HCT116 (cell line): ENCODE measurements at regions not wholly inside any gene's neighbourhood (a gene's known extent, or its start where the extent isn't known, plus 50 kb on each side); places are given as distances from the start of the nearest gene placed in this dataset.

Experiments used
- ATAC-seq: fragments of 200-7000 bp; cut with Tn5 transposase; 2 replicates; pipeline ENCODE4 v1.9.1; 2020; ENCODE audit warnings: mild to moderate bottlenecking, moderate library complexity
- BruUV-seq: library from RNA; stranded (reverse); fragments of 400-500 nt; replicated peaks from 2 replicates; lab custom pipeline; 2021; lab: Mats Ljungman, UMichigan
- CTCF ChIA-PET: fragments of 300-600 bp; sonication (Branson Sonifier 250); formaldehyde crosslinking; loops from one replicate; lab custom pipeline; 2021; ENCODE audit warnings: antibody characterized with exemption; lab: Charles Lee
- POLR2A ChIA-PET: fragments of 300-600, 350-600 bp; sonication (Branson Sonifier 250); formaldehyde crosslinking; loops from one replicate; lab custom pipeline; 2021; ENCODE audit warnings: antibody characterized with exemption; lab: Charles Lee
- RAD21 ChIA-PET, 2 experiments: fragments of 300-600 bp; sonication (Branson Sonifier 250); formaldehyde crosslinking; loops; one replicate each; lab custom pipeline; 2023; ENCODE audit warnings: low total read pairs in 2 of 2; ENCODE audit not compliant: uncharacterized antibody in 2 of 2, unreplicated experiment in 2 of 2, low non-redundant PET in 1 of 2; lab: Charles Lee
- DNase-seq: peaks from one replicate; pipeline ENCODE4 v3.0.0-alpha.2; 2010; ENCODE audit warnings: low read depth, low spot score
- H2AFZ ChIP-seq: fragments of 200-600 bp; shearing (Covaris generic), sonication (generic); 2 replicates; pipeline ENCODE4 v1.6.1; 2017; ENCODE audit warnings: low read depth, mixed run types, mixed read lengths, antibody characterized with exemption, low read length; ENCODE audit not compliant: poor library complexity, severe bottlenecking
- H3K27ac ChIP-seq: 2 replicates; pipeline ENCODE4 v1.5.1; 2012; ENCODE audit warnings: low read depth, low read length
- H3K27me3 ChIP-seq: fragments of 200-600 bp; sonication (generic); 2 replicates; pipeline ENCODE4 v1.6.1; 2016; ENCODE audit warnings: mixed run types, low read length, mixed read lengths; ENCODE audit not compliant: insufficient read depth
- H3K36me3 ChIP-seq, 2 experiments: fragments of 200-500 bp in 1 of 2; fragments of 200-600 bp in 1 of 2; sonication (Bioruptor generic) in 1 of 2; sonication (generic) in 1 of 2; 2 replicates each; pipeline versions ENCODE4 v1.5.1 to v1.6.1; 2014 to 2016; ENCODE audit warnings: low read length in 2 of 2, inconsistent platforms in 1 of 2, mixed read lengths in 1 of 2, mixed run types in 1 of 2; ENCODE audit not compliant: insufficient read depth in 2 of 2, control insufficient read depth in 1 of 2
- H3K4me1 ChIP-seq, 2 experiments: fragments of 200-600 bp in 1 of 2; sonication (generic) in 1 of 2; 2 replicates each; pipeline versions ENCODE4 v1.5.1 to v1.6.1; 2012 to 2017; ENCODE audit warnings: low read length in 2 of 2, inconsistent platforms in 1 of 2, mild to moderate bottlenecking in 1 of 2, mixed read lengths in 1 of 2, mixed run types in 1 of 2, moderate library complexity in 1 of 2; ENCODE audit not compliant: insufficient read depth in 2 of 2, control insufficient read depth in 1 of 2
- H3K4me2 ChIP-seq: fragments of 200-600 bp; sonication (generic); 2 replicates; pipeline ENCODE4 v1.6.1; 2017; ENCODE audit warnings: mixed run types, low read length, mixed read lengths
- H3K4me3 ChIP-seq, 2 experiments: fragments of 200-600 bp in 1 of 2; sonication (generic) in 1 of 2; replicated peaks in 1 of 2; 2 replicates each; pipeline ENCODE4 v1.5.1; 2011 to 2016; ENCODE audit warnings: low read length in 2 of 2, control low read depth in 1 of 2, low read depth in 1 of 2, mild to moderate bottlenecking in 1 of 2, mixed read lengths in 1 of 2, mixed run types in 1 of 2
- H3K79me2 ChIP-seq: fragments of 200-600 bp; sonication (generic); 2 replicates; pipeline ENCODE4 v1.6.1; 2017; ENCODE audit warnings: mild to moderate bottlenecking, mixed run types, low read length, moderate library complexity, mixed read lengths; ENCODE audit not compliant: insufficient read depth
- H3K9ac ChIP-seq: fragments of 200-600 bp; sonication (generic); 2 replicates; pipeline ENCODE4 v1.6.1; 2016; ENCODE audit warnings: low read length, mixed read lengths
- H3K9me2 ChIP-seq: fragments of 200-600 bp; sonication (generic), shearing (Covaris generic); 2 replicates; pipeline ENCODE4 v1.6.1; 2017; ENCODE audit warnings: mixed run types, mild to moderate bottlenecking, moderate library complexity; ENCODE audit not compliant: insufficient read depth
- H3K9me3 ChIP-seq, 2 experiments: fragments of 200-500 bp in 1 of 2; fragments of 200-600 bp in 1 of 2; sonication (Bioruptor generic) in 1 of 2; sonication (generic) in 1 of 2; 2 replicates each; pipeline ENCODE4 v1.6.1; 2014 to 2017; ENCODE audit warnings: low read length in 2 of 2, mixed read lengths in 2 of 2, inconsistent platforms in 1 of 2, low read depth in 1 of 2, mild to moderate bottlenecking in 1 of 2, mixed run types in 1 of 2, moderate library complexity in 1 of 2; ENCODE audit not compliant: control insufficient read depth in 1 of 2, insufficient read depth in 1 of 2
- H4K20me1 ChIP-seq: fragments of 200-600 bp; sonication (generic), shearing (Covaris generic); 2 replicates; pipeline ENCODE4 v1.6.1; 2017; ENCODE audit warnings: mixed run types, mild to moderate bottlenecking, moderate library complexity; ENCODE audit not compliant: insufficient read depth
- CBX3 ChIP-seq: IDR thresholded peaks from 2 replicates; pipeline ENCODE4 v1.6.1; 2012; ENCODE audit warnings: low read depth
- CEBPB ChIP-seq: IDR thresholded peaks from 2 replicates; pipeline ENCODE4 v1.6.1; 2012; ENCODE audit warnings: low read depth
- EGR1 ChIP-seq: IDR thresholded peaks from 2 replicates; pipeline ENCODE4 v1.6.1; 2012; ENCODE audit warnings: low read depth
- ELF1 ChIP-seq: IDR thresholded peaks from 2 replicates; pipeline ENCODE4 v1.6.1; 2012; ENCODE audit warnings: low read depth, borderline replicate concordance
- EZH2phosphoT487 ChIP-seq: fragments of 200-600 bp; IDR thresholded peaks from 2 replicates; pipeline ENCODE4 v1.6.1; 2018; ENCODE audit warnings: antibody characterized with exemption, borderline replicate concordance
- FOSL1 ChIP-seq: IDR thresholded peaks from 2 replicates; pipeline ENCODE4 v1.6.1; 2012; ENCODE audit warnings: low read depth
- JUND ChIP-seq: IDR thresholded peaks from 2 replicates; pipeline ENCODE4 v1.6.1; 2012
- POLR2A ChIP-seq: IDR thresholded peaks from 2 replicates; pipeline ENCODE4 v1.7.0; 2011; ENCODE audit warnings: borderline replicate concordance; ENCODE audit not compliant: insufficient read depth, insufficient read length; ENCODE audit errors: extremely low read depth
- POLR2AphosphoS5 ChIP-seq: IDR thresholded peaks from 2 replicates; pipeline ENCODE4 v1.6.1; 2011; ENCODE audit warnings: mild to moderate bottlenecking, low read depth, low read length, moderate library complexity
- RAD21 ChIP-seq: IDR thresholded peaks from 2 replicates; pipeline ENCODE4 v1.6.1; 2012; ENCODE audit warnings: low read depth, mild to moderate bottlenecking
- SIN3A ChIP-seq: IDR thresholded peaks from 2 replicates; pipeline ENCODE4 v1.6.1; 2012; ENCODE audit warnings: low read depth
- TCF7L2 ChIP-seq: IDR thresholded peaks from 2 replicates; pipeline ENCODE4 v1.7.0; 2011; ENCODE audit warnings: borderline replicate concordance, inconsistent platforms; ENCODE audit not compliant: insufficient read depth, insufficient read length; ENCODE audit errors: extremely low read depth
- ZFX ChIP-seq: fragments of 450-650 bp; IDR thresholded peaks from 2 replicates; pipeline ENCODE4 v1.6.1; 2017
- ZNF274 ChIP-seq: fragments of 200-500 bp; sonication (Bioruptor generic); IDR thresholded peaks from 2 replicates; pipeline ENCODE4 v1.6.1; 2014; ENCODE audit warnings: mild to moderate bottlenecking, low read depth, low read length, inconsistent platforms
- intact Hi-C: fragments of 100-400 bp; cut with micrococcal nuclease; formaldehyde crosslinking; loops from 2 replicates; pipeline ENCODE4 v1.10.0; 2022
- TF ChIP-seq, protein P1 (sequence below): IDR thresholded peaks from 2 replicates; pipeline ENCODE4 v1.6.1; 2011; ENCODE audit warnings: mild to moderate bottlenecking, low read length, moderate library complexity; ENCODE audit not compliant: insufficient replicate concordance; ENCODE audit errors: extremely low read depth
- TF ChIP-seq, protein P2 (sequence below), 3 experiments: fragments of 200-600 bp in 1 of 3; sonication (generic) in 1 of 3; IDR thresholded peaks in 2 of 3; conservative IDR thresholded peaks in 1 of 3; 2 replicates each; pipeline ENCODE4 v1.5.1; 2012 to 2017; ENCODE audit warnings: low read depth in 2 of 3, low read length in 2 of 3, antibody characterized with exemption in 1 of 3, borderline replicate concordance in 1 of 3, control low read depth in 1 of 3, mild to moderate bottlenecking in 1 of 3, mixed read lengths in 1 of 3, mixed run types in 1 of 3, moderate library complexity in 1 of 3; ENCODE audit not compliant: insufficient read depth in 1 of 3
- TF ChIP-seq, protein P3 (sequence below): IDR thresholded peaks from 2 replicates; pipeline ENCODE4 v1.6.1; 2012; ENCODE audit warnings: low read depth
- TF ChIP-seq, protein P4 (sequence below): IDR thresholded peaks from 2 replicates; pipeline ENCODE4 v1.6.1; 2012
- TF ChIP-seq, protein P5 (sequence below): IDR thresholded peaks from 2 replicates; pipeline ENCODE4 v1.6.1; 2012

DNA sequence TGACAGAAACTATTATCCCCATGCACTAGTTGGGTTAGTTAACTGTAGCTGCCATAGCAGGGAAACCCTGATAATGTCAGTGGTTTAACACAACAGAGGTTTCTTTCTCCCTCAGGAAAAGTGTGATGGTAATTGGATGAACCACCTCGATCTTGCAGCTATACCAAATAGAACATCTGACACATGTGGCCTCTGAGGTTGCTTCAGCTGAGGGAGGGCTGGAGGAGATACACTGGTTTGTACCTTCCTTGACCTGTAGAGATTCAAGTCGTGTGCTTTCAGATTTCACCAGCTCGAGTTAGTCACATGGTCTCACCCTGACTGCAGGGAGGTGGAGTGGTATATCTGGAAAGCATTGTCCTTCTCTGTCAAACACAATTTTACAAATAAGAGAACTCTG, 147.2 kb upstream of the SFRP2 start:
- POLR2A ChIA-PET: no interaction called here
- TF ChIP-seq SIN3A (no peak), EZH2phosphoT487 (no peak), ZNF274 (no peak), FOSL1 (no peak), EGR1 (no peak), RAD21 (no peak), CBX3 (no peak), JUND (no peak), ELF1 (no peak), ZFX (no peak), TCF7L2 (no peak), POLR2AphosphoS5 (no peak), POLR2A (no peak), CEBPB (no peak)
- TF ChIP-seq, protein P1, sequence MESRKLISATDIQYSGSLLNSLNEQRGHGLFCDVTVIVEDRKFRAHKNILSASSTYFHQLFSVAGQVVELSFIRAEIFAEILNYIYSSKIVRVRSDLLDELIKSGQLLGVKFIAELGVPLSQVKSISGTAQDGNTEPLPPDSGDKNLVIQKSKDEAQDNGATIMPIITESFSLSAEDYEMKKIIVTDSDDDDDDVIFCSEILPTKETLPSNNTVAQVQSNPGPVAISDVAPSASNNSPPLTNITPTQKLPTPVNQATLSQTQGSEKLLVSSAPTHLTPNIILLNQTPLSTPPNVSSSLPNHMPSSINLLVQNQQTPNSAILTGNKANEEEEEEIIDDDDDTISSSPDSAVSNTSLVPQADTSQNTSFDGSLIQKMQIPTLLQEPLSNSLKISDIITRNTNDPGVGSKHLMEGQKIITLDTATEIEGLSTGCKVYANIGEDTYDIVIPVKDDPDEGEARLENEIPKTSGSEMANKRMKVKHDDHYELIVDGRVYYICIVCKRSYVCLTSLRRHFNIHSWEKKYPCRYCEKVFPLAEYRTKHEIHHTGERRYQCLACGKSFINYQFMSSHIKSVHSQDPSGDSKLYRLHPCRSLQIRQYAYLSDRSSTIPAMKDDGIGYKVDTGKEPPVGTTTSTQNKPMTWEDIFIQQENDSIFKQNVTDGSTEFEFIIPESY: no peak
- TF ChIP-seq, protein P2, sequence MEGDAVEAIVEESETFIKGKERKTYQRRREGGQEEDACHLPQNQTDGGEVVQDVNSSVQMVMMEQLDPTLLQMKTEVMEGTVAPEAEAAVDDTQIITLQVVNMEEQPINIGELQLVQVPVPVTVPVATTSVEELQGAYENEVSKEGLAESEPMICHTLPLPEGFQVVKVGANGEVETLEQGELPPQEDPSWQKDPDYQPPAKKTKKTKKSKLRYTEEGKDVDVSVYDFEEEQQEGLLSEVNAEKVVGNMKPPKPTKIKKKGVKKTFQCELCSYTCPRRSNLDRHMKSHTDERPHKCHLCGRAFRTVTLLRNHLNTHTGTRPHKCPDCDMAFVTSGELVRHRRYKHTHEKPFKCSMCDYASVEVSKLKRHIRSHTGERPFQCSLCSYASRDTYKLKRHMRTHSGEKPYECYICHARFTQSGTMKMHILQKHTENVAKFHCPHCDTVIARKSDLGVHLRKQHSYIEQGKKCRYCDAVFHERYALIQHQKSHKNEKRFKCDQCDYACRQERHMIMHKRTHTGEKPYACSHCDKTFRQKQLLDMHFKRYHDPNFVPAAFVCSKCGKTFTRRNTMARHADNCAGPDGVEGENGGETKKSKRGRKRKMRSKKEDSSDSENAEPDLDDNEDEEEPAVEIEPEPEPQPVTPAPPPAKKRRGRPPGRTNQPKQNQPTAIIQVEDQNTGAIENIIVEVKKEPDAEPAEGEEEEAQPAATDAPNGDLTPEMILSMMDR (IDR thresholded peaks at IDR 0.05 in 2 of 3, conservative IDR thresholded peaks at IDR 0.05 in 1 of 3; ENCODE audit: borderline replicate concordance in 1 of 3, insufficient read depth in 1 of 3, low read depth in 2 of 3, low read length in 2 of 3): no peak
- TF ChIP-seq, protein P3, sequence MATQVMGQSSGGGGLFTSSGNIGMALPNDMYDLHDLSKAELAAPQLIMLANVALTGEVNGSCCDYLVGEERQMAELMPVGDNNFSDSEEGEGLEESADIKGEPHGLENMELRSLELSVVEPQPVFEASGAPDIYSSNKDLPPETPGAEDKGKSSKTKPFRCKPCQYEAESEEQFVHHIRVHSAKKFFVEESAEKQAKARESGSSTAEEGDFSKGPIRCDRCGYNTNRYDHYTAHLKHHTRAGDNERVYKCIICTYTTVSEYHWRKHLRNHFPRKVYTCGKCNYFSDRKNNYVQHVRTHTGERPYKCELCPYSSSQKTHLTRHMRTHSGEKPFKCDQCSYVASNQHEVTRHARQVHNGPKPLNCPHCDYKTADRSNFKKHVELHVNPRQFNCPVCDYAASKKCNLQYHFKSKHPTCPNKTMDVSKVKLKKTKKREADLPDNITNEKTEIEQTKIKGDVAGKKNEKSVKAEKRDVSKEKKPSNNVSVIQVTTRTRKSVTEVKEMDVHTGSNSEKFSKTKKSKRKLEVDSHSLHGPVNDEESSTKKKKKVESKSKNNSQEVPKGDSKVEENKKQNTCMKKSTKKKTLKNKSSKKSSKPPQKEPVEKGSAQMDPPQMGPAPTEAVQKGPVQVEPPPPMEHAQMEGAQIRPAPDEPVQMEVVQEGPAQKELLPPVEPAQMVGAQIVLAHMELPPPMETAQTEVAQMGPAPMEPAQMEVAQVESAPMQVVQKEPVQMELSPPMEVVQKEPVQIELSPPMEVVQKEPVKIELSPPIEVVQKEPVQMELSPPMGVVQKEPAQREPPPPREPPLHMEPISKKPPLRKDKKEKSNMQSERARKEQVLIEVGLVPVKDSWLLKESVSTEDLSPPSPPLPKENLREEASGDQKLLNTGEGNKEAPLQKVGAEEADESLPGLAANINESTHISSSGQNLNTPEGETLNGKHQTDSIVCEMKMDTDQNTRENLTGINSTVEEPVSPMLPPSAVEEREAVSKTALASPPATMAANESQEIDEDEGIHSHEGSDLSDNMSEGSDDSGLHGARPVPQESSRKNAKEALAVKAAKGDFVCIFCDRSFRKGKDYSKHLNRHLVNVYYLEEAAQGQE: no peak
- TF ChIP-seq, protein P4, sequence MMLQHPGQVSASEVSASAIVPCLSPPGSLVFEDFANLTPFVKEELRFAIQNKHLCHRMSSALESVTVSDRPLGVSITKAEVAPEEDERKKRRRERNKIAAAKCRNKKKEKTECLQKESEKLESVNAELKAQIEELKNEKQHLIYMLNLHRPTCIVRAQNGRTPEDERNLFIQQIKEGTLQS: no peak
- TF ChIP-seq, protein P5, sequence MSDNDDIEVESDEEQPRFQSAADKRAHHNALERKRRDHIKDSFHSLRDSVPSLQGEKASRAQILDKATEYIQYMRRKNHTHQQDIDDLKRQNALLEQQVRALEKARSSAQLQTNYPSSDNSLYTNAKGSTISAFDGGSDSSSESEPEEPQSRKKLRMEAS: no peak
- Histone ChIP-seq H4K20me1 (no peaks in the 10 kb centered on the region), H3K9me3 (no peaks in the 10 kb centered on the region), H3K36me3 (no peaks in the 10 kb centered on the region), H3K4me3 (no peak overlapping the region), H3K9ac (no peak overlapping the region), H3K9me2 (no peaks in the 10 kb centered on the region), H3K4me2 (no peak overlapping the region), H3K79me2 (no peaks in the 10 kb centered on the region), H3K27ac (no peak overlapping the region), H3K4me1 (no peaks in the 10 kb centered on the region), H3K27me3 (peaks cover 6% of the 10 kb centered on the region; the same call in 1 of the 2 replicates), H2AFZ (no peak overlapping the region)
- CTCF ChIA-PET: no interaction called here
- no TSS peak for BruUV-seq
- RAD21 ChIA-PET: no interaction called here
- no peak for ATAC-seq
- no peak for DNase-seq
- intact Hi-C loops: no loop called here
